Mammary epithelial cell (primary cell): ENCODE measurements at regions not wholly inside any gene's neighbourhood (a gene's known extent, or its start where the extent isn't known, plus 50 kb on each side); places are given as distances from the start of the nearest gene placed in this dataset.

ENCODE experiments used
- CTCF ChIP-seq, 2 donors: IDR thresholded peaks in 1 of 2; conservative IDR thresholded peaks in 1 of 2; 2 replicates each; pipeline ENCODE4 v1.5.1; 2011 to 2012; ENCODE audit warnings: inconsistent platforms in 2 of 2, low read length in 2 of 2, mild to moderate bottlenecking in 2 of 2, control low read depth in 1 of 2, low read depth in 1 of 2; ENCODE audit not compliant: insufficient read depth in 1 of 2; ENCODE audit errors: extremely low read depth in 1 of 2
- EZH2 ChIP-seq: IDR thresholded peaks from 2 replicates; pipeline ENCODE4 v1.6.1; 2012; ENCODE audit warnings: low read length, inconsistent platforms, borderline replicate concordance

- TF ChIP-seq CTCF (conservative IDR thresholded peaks at IDR 0.05 in 1 of 2, IDR thresholded peaks at IDR 0.05 in 1 of 2; ENCODE audit: extremely low read depth in 1 of 2, insufficient read depth in 1 of 2, low read depth in 1 of 2, low read length in 2 of 2), result no peak
- TF ChIP-seq EZH2, result no peak
Observed at GRCh38 chr13:89900104-89900765, 1447.3 kb upstream of the MIR17HG start.
